Upper lobe of left lung (tissue), 4 donors: ENCODE measurements at regions not wholly inside any gene's neighbourhood (a gene's known extent, or its start where the extent isn't known, plus 50 kb on each side); places are given as distances from the start of the nearest gene placed in this dataset.

Source experiments
- EP300 ChIP-seq, 4 donors: sonication (generic); formaldehyde crosslinking; IDR thresholded peaks; one replicate each; pipeline ENCODE4 v1.5.1; 2017; ENCODE audit warnings: antibody characterized with exemption in 4 of 4, control low read depth in 2 of 4
- TF ChIP-seq, protein P1 (sequence below), 6 experiments: fragments of 450-650 bp in 4 of 6; fragments of 200-600 bp in 2 of 6; sonication (generic) in 2 of 6; IDR thresholded peaks; one replicate each; pipeline ENCODE4 v1.5.1; 2016 to 2019; ENCODE audit warnings: antibody characterized with exemption in 6 of 6

GRCh38 chr10:8829592-8829991 is 775.1 kb downstream of the GATA3 start:
- TF ChIP-seq, protein P1, sequence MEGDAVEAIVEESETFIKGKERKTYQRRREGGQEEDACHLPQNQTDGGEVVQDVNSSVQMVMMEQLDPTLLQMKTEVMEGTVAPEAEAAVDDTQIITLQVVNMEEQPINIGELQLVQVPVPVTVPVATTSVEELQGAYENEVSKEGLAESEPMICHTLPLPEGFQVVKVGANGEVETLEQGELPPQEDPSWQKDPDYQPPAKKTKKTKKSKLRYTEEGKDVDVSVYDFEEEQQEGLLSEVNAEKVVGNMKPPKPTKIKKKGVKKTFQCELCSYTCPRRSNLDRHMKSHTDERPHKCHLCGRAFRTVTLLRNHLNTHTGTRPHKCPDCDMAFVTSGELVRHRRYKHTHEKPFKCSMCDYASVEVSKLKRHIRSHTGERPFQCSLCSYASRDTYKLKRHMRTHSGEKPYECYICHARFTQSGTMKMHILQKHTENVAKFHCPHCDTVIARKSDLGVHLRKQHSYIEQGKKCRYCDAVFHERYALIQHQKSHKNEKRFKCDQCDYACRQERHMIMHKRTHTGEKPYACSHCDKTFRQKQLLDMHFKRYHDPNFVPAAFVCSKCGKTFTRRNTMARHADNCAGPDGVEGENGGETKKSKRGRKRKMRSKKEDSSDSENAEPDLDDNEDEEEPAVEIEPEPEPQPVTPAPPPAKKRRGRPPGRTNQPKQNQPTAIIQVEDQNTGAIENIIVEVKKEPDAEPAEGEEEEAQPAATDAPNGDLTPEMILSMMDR (IDR thresholded peaks at IDR 0.05): no peak
- TF ChIP-seq EP300 (IDR thresholded peaks at IDR 0.05): no peak
